ENCODE measurements at regions not wholly inside any gene's neighbourhood (a gene's known extent, or its start where the extent isn't known, plus 50 kb on each side); places are given as distances from the start of the nearest gene placed in this dataset.
"Not testable (repeated sequence)": the region's sequence is repeated elsewhere in the genome, so short reads cannot be mapped to it uniquely, and the experiment has no call there.

GRCh38 chr5:92942762-92943161 lies 638.3 kb downstream of the NR2F1-AS1 start:
- H3K4me3 ChIP-seq (ENCODE audit: low read depth, low read length): no peak overlapping the region
- TF ChIP-seq MAX (IDR thresholded peaks at IDR 0.05; ENCODE audit: low read depth, low read length): no peak
- TF ChIP-seq CTCF (IDR thresholded peaks at IDR 0.05; ENCODE audit: low read depth, low read length): no peak
- TF ChIP-seq POLR2A (IDR thresholded peaks at IDR 0.05; ENCODE audit: extremely low read depth, insufficient read length): no peak
- TF ChIP-seq MYC (IDR thresholded peaks at IDR 0.05; ENCODE audit: low read depth, low read length): no peak
- DNase-seq (ENCODE audit: low read depth): no peak

GRCh38 chr5:92941806-92942205 lies 639.2 kb downstream of the NR2F1-AS1 start:
- no peak for TF ChIP-seq MAX (IDR thresholded peaks at IDR 0.05; ENCODE audit: low read depth, low read length)
- no peak for TF ChIP-seq CTCF (IDR thresholded peaks at IDR 0.05; ENCODE audit: low read depth, low read length)
- DNase-seq (ENCODE audit: low read depth): no peak
- H3K4me3 ChIP-seq (ENCODE audit: low read depth, low read length): no peak overlapping the region

GRCh38 chr5:92939428-92939827 lies 641.6 kb downstream of the NR2F1-AS1 start:
- H3K4me3 ChIP-seq (ENCODE audit: low read depth, low read length): no peak overlapping the region
- TF ChIP-seq MYC (IDR thresholded peaks at IDR 0.05; ENCODE audit: low read depth, low read length): no peak
- TF ChIP-seq CTCF (IDR thresholded peaks at IDR 0.05; ENCODE audit: low read depth, low read length): no peak
- TF ChIP-seq MAX (IDR thresholded peaks at IDR 0.05; ENCODE audit: low read depth, low read length): no peak
- no peak for TF ChIP-seq POLR2A (IDR thresholded peaks at IDR 0.05; ENCODE audit: extremely low read depth, insufficient read length)
- DNase-seq (ENCODE audit: low read depth): no peak

GRCh38 chr5:92937396-92937795 lies 643.6 kb downstream of the NR2F1-AS1 start:
- H3K4me3 ChIP-seq (ENCODE audit: low read depth, low read length); DNase-seq (ENCODE audit: low read depth): not testable (repeated sequence)

- DNase-seq (ENCODE audit: low read depth): no peak
- H3K4me3 ChIP-seq (ENCODE audit: low read depth, low read length): no peak overlapping the region
- no peak for TF ChIP-seq MAX (IDR thresholded peaks at IDR 0.05; ENCODE audit: low read depth, low read length)
- TF ChIP-seq CTCF (IDR thresholded peaks at IDR 0.05; ENCODE audit: low read depth, low read length): no peak
- no peak for TF ChIP-seq POLR2A (IDR thresholded peaks at IDR 0.05; ENCODE audit: extremely low read depth, insufficient read length)
- no peak for TF ChIP-seq MYC (IDR thresholded peaks at IDR 0.05; ENCODE audit: low read depth, low read length)
Observed at GRCh38 chr5:92930057-92930456, 651.0 kb downstream of the NR2F1-AS1 start.

- no peak for DNase-seq (ENCODE audit: low read depth)
Observed at GRCh38 chr5:92927291-92927778, 653.7 kb downstream of the NR2F1-AS1 start.

More at GRCh38 chr5:92927291-92927778, 653.7 kb downstream of the NR2F1-AS1 start:
- no peak overlapping the region for H3K4me3 ChIP-seq (ENCODE audit: low read depth, low read length)
- TF ChIP-seq MYC (IDR thresholded peaks at IDR 0.05; ENCODE audit: low read depth, low read length) (no peak), CTCF (IDR thresholded peaks at IDR 0.05; ENCODE audit: low read depth, low read length) (no peak), POLR2A (IDR thresholded peaks at IDR 0.05; ENCODE audit: extremely low read depth, insufficient read length) (no peak), MAX (IDR thresholded peaks at IDR 0.05; ENCODE audit: low read depth, low read length) (no peak)

Measured in NB4 (cell line).